Cerebellar cortex (tissue), 1 donor: ENCODE measurements at regions not wholly inside any gene's neighbourhood (a gene's known extent, or its start where the extent isn't known, plus 50 kb on each side); places are given as distances from the start of the nearest gene placed in this dataset.

Source experiments
- DNase-seq: peaks from one replicate; pipeline ENCODE4 v3.0.0-alpha.2; 2015; ENCODE audit warnings: low spot score

DNA sequence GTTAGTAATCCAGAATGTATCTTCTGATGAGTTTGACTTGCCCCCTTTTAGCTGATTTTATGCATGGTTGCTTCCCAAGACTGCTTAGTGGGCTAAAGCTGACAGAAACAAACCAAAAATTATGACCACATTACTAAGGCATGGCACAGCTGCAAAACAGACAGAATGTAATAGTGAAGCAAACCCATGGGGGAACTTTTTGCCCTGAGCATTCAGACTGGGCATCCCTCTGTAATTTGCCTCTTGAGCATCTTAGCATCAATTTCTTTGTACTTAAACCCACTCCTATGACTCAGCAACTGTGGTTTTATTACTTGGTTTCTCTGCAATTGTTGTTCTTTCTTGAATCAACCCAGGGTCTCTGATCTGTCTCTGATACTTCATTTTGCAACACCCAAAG is 487.3 kb upstream of the DCC start:
- no peak for DNase-seq

DNA sequence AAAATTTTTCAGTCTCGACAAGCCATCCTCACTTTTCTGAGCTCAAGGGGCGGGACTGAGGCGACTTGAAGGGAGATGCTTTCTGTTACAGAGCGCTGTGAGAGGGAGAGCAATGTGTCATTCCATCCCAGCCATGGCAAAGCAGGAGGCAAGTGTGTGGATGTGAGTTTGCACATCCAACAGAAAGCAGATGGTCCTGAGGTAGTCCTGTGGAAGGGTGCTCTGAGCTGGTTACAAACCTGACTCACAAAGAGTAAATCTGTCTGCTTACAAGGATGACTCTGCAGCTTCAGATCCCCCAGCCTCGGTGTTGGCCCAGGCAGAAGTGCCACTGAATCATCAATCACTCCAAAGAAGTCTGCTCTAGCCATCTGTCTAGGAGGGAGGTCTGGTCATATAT is 482.0 kb upstream of the DCC start:
- no peak for DNase-seq

GRCh38 chr18:51861046-51861445 is 479.0 kb upstream of the DCC start:
- no peak for DNase-seq

- DNase-seq: no peak
Observed at GRCh38 chr18:51862051-51862715, 477.8 kb upstream of the DCC start.

DNA sequence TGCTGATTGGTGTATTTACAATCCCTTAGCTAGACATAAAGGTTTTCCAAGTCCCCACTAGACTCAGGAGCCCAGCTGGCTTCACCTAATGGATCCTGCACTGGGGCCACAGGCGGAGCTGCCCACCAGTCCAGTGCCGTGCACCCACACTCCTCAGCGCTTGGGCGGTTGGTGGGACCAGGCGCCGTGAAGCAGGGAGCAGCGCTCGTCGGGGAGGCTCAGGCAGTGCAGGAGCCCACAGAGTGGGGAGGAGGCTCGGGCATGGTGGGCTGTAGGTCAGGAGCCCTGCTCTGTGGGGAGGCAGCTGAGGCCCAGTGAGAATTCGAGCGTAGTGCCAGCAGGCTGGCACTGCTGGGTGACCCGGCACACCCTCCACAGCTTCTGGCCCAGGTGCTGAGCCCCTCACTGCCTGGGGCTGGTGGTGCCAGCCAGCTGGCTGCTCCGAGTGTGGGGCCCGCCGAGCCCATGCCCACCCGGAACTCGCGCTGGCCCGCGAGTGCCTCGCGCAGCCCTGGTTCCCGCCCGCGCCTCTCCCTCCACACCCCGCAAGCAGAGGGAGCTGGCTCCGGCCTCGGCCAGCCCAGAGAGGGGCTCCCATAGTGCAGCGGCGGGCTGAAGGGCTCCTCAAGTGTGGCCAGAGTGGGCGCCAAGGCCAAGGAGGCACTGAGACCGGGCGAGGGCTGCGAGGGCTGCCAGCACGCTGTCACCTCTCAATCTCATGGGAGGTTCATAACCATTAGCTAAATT is 475.6 kb upstream of the DCC start:
- DNase-seq: no peak

DNA sequence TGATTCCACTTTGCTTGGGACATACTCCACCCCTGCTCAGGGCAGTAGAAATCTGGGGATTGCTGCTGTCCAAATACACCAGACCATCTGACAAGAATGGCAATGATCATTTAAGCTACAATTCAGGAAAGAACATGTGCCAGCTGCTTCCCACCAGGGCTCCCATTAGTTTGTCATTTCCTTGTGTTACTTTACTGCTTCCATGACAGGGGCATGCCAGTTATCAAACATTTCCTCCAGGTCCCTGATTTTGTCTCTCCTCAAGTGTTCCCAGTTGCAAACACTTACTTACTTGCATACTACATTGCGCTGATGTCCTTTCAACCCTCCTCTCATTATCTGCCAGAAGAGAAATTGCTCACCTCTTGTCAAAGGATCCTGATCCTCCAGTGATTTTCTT is 474.5 kb upstream of the DCC start:
- DNase-seq: no peak

DNA sequence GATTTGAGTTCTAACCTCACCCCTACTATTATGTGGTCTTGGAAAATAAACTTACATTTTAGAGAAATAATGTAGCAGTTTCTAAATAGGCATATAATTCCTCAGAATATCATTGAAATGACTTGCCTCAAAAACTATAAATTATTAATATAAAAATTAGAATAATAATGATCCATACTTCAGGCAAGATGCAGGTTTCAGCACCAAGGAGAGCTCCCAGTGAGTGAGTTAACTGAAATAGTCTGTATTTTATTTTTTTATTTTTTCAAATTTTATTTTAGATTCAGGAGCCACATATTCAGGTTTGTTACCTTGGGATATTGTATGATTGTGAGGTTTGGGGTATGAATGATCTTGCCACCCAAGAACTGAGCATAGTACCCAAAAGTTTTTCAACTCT is 472.2 kb upstream of the DCC start:
- DNase-seq: no peak

- DNase-seq: no peak
Observed at GRCh38 chr18:51878724-51879123, 461.3 kb upstream of the DCC start.

- DNase-seq: no peak
Observed at GRCh38 chr18:51879329-51879728, 460.7 kb upstream of the DCC start.

GRCh38 chr18:51881394-51881793 is 458.6 kb upstream of the DCC start:
- no peak for DNase-seq

- no peak for DNase-seq
Observed at GRCh38 chr18:51884039-51884438, 456.0 kb upstream of the DCC start.

GRCh38 chr18:51890762-51891161 is 449.2 kb upstream of the DCC start:
- DNase-seq: no peak

DNA sequence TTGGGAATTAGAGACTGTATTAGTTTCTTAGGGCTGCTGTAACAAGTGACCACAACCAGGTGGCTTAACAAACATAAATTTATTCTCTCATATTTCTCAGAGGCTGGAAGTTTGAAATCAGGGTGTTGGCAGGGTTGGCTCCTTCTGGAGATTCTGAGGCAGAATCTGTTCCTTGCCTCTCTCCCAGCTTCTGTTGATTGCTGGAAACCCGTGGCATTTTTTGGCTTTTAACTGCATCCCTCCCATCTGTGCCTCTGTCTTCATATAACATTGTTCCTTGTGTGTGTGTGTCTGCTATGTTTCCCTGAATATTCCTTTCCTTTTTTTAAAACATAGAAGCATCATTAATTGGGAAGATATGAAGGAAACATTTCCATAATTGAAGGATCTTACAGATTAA is 448.1 kb upstream of the DCC start:
- DNase-seq: no peak

GRCh38 chr18:51897884-51898283 is 442.1 kb upstream of the DCC start:
- DNase-seq: no peak

DNA sequence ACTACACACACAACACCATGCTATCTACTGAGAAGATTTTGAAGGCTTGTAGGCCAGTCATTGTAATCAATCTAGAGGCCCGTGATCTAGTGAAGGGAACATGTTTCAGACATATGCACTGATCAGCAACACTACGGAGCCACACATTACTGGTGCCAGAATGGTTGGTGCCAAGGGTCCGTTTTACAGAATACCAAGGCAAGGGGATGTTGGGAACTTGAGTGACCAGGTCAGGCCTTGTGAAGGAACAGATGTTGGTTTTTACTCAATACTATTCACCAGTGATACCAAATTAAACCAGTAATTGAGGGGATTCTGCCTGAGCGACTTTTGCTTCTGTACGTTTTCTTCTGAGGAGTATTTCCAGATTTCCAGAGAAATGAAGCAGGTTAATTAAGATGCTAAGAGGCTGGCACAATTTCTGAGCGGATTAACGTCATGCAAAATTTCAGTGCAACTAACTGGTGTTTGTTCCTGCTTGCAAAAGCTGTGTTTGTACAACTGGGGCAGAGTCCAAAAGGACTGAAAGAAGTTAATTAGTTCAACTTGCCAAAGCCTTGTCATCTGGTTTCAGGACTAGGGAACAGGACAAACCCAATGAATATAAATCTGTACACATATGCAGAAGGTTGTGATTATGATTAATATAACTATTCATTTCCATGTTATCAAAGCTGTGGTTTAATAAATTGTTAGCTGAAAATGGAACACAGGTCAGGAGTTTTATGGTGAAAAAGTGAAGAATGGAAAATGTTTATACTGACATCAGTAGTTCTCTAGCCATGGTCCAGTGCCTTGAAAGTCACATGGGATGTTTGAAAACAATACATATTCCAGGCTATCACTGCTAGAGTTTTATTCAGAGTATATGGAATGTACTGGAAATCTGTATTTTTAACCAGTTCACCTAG is 432.1 kb upstream of the DCC start:
- no peak for DNase-seq

- DNase-seq: no peak
Observed at GRCh38 chr18:51908598-51908944, 431.4 kb upstream of the DCC start.

GRCh38 chr18:51911584-51911983 is 428.4 kb upstream of the DCC start:
- no peak for DNase-seq

- no peak for DNase-seq
Observed at GRCh38 chr18:51912381-51912780, 427.6 kb upstream of the DCC start.

GRCh38 chr18:51915176-51915575 is 424.8 kb upstream of the DCC start:
- no peak for DNase-seq

DNA sequence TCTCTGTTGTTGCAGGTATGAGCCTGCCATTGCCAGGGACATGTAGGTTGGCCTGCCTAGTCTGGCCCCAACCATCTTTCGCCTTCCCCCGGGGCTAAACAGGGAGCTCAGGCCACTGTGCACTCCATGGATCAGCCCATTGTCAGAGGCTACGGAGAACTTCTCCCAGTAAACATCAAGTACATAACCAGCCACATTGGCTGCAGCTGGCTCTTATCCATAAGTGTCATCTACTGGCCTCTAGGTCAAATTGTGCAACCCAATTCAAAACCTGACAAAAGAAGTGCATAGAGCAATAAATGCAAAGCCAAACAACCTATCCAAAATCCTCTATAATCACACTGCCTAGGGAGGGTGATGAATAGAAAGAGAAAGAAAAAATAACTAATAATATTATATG is 418.1 kb upstream of the DCC start:
- no peak for DNase-seq

- DNase-seq: no peak
Observed at GRCh38 chr18:51933903-51934302, 406.1 kb upstream of the DCC start.

- no peak for DNase-seq
Observed at GRCh38 chr18:51936115-51936514, 403.9 kb upstream of the DCC start.

DNA sequence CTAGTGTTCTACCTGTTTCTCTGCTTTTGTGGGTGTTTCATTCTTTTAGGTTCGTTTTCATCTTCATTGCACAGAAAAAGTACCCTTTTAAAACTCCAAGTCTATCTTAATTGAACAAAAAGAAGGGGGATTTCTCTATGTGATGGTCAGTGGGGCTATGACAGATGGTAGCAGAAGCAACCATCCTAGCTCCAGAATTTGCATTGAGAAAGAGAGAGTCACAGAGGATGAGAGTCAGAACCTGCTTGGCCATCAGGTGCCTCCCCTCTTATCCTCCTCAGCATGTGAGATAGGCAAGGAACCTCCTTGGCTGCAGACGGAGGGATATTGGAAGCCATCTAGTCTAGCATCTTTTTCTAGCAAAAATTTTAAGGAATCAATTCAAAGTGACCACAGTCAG is 398.0 kb upstream of the DCC start:
- no peak for DNase-seq
